Astrocyte of the spinal cord (primary cell): ENCODE measurements at regions not wholly inside any gene's neighbourhood (a gene's known extent, or its start where the extent isn't known, plus 50 kb on each side); places are given as distances from the start of the nearest gene placed in this dataset.

Source experiments
- DNase-seq: peaks from one replicate; pipeline ENCODE4 v3.0.0; 2011; ENCODE audit warnings: low read depth, low spot score
- H3K4me3 ChIP-seq: 2 replicates; pipeline ENCODE4 v1.5.1; 2011; ENCODE audit warnings: low read depth, mild to moderate bottlenecking, low read length, moderate library complexity
- in situ Hi-C: cut with HindIII; loops from 2 replicates; pipeline ENCODE4 v1.10.0; 2017; ENCODE audit warnings: low sequenced_read_pairs
- TF ChIP-seq, protein P1 (sequence below): IDR thresholded peaks from 2 replicates; pipeline ENCODE4 v1.5.1; 2012; ENCODE audit warnings: low read depth, mild to moderate bottlenecking, low read length, inconsistent platforms

DNA sequence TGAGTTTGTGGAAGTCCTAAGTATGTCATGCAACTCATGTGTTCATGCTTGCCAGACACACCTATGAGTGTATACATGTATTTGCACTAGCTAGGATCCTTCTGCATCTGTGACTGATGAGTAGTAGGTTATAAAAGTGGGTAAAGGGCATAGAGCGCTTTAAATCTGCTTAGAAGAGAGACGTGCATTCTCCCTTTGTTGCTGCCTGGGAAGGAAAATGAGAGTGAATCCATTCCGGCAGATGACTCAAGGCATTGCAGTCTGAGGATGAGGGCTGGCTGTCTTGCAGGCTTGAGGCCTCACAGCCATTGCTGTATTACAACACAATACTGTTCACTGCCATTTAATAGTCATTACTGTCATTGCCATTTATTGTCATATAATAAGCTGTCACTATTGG, 120.8 kb upstream of the UMPS start:
- TF ChIP-seq, protein P1, sequence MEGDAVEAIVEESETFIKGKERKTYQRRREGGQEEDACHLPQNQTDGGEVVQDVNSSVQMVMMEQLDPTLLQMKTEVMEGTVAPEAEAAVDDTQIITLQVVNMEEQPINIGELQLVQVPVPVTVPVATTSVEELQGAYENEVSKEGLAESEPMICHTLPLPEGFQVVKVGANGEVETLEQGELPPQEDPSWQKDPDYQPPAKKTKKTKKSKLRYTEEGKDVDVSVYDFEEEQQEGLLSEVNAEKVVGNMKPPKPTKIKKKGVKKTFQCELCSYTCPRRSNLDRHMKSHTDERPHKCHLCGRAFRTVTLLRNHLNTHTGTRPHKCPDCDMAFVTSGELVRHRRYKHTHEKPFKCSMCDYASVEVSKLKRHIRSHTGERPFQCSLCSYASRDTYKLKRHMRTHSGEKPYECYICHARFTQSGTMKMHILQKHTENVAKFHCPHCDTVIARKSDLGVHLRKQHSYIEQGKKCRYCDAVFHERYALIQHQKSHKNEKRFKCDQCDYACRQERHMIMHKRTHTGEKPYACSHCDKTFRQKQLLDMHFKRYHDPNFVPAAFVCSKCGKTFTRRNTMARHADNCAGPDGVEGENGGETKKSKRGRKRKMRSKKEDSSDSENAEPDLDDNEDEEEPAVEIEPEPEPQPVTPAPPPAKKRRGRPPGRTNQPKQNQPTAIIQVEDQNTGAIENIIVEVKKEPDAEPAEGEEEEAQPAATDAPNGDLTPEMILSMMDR = no peak
- H3K4me3 ChIP-seq = no peak overlapping the region
- DNase-seq = no peak
- in situ Hi-C loops = no loop called here

DNA sequence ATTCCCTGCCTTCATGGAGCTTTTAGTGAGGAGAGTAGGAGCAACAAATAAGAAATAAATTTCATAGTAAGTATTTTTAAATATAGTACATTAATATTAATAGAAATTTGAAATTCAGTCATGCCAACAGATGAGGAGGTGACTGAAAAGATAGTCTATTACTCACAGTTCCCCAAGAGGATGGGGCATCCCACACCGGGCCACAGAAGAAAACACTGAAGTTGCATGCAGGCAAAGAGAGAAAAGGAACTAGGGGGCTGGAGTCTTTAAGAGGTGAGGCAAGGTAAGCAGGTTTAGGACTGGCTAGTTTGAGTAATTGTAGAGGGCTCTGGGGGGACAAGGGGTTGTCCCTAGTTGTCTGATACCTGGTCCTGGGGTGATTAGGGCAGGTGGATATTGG, 120.1 kb upstream of the UMPS start:
- TF ChIP-seq, protein P1 = no peak
- no peak overlapping the region for H3K4me3 ChIP-seq
- DNase-seq = no peak
- in situ Hi-C loops = no loop called here

DNA sequence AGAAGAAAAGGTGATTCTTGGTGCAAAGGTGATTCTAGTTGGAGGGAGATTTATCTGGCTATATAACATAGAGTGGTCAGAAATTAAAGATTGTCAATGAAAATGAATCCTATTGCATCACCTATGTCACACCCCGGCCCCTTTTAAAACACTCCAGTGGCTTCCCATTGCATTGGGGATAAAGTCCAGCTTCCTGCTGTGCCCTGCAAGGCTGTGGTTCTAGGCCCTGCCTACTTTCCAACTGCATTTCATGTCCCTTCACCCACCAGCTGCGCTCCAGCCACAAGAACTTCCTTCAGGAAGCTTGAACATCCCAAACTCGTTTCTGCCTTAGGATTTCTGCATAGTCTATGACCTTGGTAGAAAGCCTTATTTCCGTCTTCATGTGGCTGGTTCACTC, 118.7 kb upstream of the UMPS start:
- DNase-seq = no peak
- in situ Hi-C loops = no loop called here
- H3K4me3 ChIP-seq = no peak overlapping the region
- TF ChIP-seq, protein P1 = no peak

DNA sequence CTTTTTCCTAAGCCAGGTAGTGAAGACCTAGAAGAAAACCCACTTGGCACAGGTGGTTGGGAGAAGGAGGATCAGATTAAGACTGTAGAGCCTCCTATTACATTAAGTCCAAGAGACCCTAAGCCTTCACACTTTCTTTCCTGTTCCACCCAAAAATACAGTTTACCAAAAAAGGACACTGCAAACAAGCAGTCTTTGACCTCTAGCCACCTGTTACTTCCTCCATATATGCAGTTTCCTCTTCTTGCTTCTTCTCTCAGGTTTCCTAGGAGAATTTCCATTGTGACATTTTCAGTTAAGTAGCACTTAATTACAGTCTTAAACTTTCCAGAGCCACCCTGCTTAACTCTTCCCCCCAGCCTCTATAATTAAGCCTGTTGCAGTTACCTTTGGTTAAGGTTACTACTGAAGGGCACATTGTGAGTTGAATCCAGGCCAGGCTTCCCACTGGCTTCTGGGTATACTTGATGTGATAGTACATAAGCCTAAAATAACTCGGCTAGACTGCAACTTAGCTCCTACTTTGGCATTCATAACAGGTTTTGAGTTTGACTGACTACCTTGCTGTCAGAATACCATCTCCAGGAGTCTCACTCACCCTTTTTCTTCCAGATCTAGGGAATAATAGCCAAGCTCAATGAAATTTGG, 114.2 kb upstream of the UMPS start:
- TF ChIP-seq, protein P1 = no peak
- no peak overlapping the region for H3K4me3 ChIP-seq
- no peak for DNase-seq
- in situ Hi-C loops = no loop called here

DNA sequence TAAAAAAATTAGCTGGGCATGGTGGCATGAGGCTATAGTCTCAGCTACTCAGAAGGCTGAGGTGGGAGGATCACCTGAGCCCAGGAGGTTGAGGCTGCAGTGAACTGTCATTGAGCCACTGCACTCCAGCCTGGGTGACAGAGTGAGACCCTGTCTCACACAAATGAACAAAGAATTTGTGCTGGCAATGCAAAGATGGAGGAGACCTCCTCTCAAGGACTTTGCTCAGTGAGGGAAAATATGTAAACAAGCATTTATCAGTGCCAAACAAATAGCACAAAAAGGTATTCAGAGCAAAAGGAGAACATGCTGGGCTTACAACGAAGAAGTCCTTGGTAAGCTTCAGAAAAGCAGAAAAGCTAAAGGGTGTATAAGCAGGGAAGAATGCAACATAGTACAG, 113.1 kb upstream of the UMPS start:
- H3K4me3 ChIP-seq = no peak overlapping the region
- in situ Hi-C loops = no loop called here
- TF ChIP-seq, protein P1 = no peak
- no peak for DNase-seq

DNA sequence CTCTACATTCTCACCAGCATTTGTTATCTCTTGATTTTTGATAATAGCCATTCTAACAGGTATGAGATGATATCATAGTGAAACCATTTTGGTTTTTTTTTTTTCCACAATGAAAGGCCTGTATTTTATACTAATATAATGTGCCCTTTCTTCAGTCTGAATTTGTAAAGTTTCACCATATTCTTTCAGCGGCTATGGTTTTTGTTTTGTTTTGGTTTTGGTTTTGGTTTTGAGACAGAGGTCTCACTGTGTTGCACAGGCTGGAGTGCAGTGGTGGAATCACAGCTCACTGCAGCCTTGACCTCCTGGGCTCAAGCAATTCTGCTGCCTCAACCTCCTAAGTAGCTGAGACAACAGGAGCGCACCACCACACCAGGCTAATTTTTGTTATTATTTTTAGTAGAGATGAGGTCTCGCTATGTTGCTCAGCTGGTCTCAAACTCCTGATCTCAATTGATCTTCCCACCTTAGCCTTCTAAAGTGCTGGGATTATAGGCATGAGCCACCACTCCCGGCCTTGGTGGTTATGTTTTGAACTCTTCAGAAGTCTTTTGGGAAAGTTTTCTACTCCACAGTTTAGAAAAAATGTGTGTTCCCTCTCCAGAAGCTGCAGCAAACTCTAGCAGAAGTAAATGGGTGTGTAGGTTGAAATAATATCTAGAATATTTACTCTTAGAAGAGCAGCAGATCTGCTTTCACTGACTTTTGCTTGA, 110.2 kb upstream of the UMPS start:
- in situ Hi-C loops = no loop called here
- no peak overlapping the region for H3K4me3 ChIP-seq
- no peak for DNase-seq
- TF ChIP-seq, protein P1 = no peak
